ENCODE measurements at regions not wholly inside any gene's neighbourhood (a gene's known extent, or its start where the extent isn't known, plus 50 kb on each side); places are given as distances from the start of the nearest gene placed in this dataset.
A peak's percentile ranks its signal among the peaks of the same experiment; 100 is the strongest.

- no peak for DNase-seq (ENCODE audit: extremely low spot score)
- ChIA-PET CTCF (no interaction called here), POLR2A (no interaction called here)
- no peak for TF ChIP-seq L3MBTL2 (conservative IDR thresholded peaks at IDR 0.05)
- TF ChIP-seq ELF4 (IDR thresholded peaks at IDR 0.05): no peak
- TF ChIP-seq ARNT (IDR thresholded peaks at IDR 0.05): no peak
- TF ChIP-seq HDGF (IDR thresholded peaks at IDR 0.05; ENCODE audit: borderline replicate concordance): no peak
- no peak for TF ChIP-seq FOXK2 (IDR thresholded peaks at IDR 0.05)
- no peak for TF ChIP-seq ZNF384 (IDR thresholded peaks at IDR 0.05)
- TF ChIP-seq, protein P1, sequence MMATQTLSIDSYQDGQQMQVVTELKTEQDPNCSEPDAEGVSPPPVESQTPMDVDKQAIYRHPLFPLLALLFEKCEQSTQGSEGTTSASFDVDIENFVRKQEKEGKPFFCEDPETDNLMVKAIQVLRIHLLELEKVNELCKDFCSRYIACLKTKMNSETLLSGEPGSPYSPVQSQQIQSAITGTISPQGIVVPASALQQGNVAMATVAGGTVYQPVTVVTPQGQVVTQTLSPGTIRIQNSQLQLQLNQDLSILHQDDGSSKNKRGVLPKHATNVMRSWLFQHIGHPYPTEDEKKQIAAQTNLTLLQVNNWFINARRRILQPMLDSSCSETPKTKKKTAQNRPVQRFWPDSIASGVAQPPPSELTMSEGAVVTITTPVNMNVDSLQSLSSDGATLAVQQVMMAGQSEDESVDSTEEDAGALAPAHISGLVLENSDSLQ (IDR thresholded peaks at IDR 0.05): no peak
Observed at GRCh38 chr7:12945901-12946300, 258.5 kb downstream of the ARL4A start.

DNA sequence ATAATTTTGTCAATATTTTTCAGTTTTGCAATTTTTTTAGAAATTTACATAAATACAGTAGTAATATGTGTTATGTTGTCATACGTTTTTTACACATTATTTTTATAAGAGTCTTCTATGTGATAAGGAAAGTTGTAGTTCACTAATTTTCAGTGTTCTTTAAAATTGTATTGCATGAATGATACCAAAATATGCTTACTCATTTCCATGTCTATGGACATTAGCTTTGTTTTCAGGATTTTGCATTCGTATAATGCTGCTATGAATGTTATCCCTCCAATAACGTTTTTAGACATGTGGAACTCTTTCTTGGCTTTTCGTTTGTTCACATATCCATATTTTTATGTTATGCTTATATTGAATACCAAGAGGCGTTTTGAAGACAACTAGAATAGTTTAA lies 260.0 kb downstream of the ARL4A start:
- DNase-seq (ENCODE audit: extremely low spot score): no peak
- ChIA-PET POLR2A (no interaction called here), CTCF (no interaction called here)
- TF ChIP-seq SUZ12 (IDR thresholded peaks at IDR 0.05) (no peak), ELF4 (IDR thresholded peaks at IDR 0.05) (no peak), L3MBTL2 (conservative IDR thresholded peaks at IDR 0.05) (no peak), FOXK2 (IDR thresholded peaks at IDR 0.05) (no peak), ZNF384 (IDR thresholded peaks at IDR 0.05) (no peak), ARNT (IDR thresholded peaks at IDR 0.05) (no peak), NFRKB (IDR thresholded peaks at IDR 0.05) (no peak), LEF1 (IDR thresholded peaks at IDR 0.05; ENCODE audit: borderline replicate concordance) (no peak), HDGF (IDR thresholded peaks at IDR 0.05; ENCODE audit: borderline replicate concordance) (no peak), FOXM1 (IDR thresholded peaks at IDR 0.05; ENCODE audit: borderline replicate concordance) (no peak), BHLHE40 (IDR thresholded peaks at IDR 0.05; ENCODE audit: borderline replicate concordance) (no peak), CTBP1 (IDR thresholded peaks at IDR 0.05; ENCODE audit: borderline replicate concordance) (no peak), SP1 (IDR thresholded peaks at IDR 0.05) (no peak), FOXA1 (IDR thresholded peaks at IDR 0.05) (no peak), TARDBP (IDR thresholded peaks at IDR 0.05) (no peak)
- TF ChIP-seq, protein P1 (IDR thresholded peaks at IDR 0.05): no peak

DNA sequence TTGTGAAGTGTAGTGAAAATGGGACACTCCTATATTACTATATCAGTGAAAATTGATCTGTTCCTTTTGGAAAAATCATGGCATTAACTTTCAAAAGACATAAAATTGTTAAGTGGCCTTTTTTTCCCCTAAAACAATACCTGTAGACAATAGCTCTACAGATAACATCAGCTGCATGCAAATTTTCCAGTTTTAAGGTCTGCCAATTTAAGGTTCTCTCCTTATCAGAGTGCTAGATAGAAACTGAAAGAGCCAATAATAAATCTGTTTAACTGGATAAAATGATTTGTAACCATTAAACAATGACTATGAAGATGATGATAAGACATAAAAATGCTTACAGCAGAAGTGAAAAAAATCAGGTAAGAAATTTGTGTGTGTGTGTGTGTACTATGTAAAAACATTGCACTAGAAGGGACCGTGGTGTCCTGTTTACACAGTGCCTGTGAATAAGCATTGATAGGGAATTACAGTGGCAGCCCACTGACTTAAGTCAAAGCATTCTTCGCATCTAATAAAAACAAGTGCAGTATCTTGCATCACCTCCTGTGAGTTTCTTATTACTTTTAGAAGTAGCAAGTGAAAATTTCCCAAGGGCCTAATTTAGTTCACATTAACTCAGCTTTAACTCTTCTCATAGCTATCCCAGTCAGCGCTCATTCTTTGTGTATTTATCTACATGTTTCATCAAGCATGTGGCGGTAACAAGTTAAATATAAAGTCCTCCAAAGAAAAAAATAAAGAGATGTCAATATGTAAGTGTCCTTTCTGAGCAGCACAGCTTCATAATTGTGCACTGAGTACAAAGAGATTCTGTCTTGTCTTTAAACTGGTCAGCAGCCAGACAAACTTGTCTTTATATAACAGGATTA lies 261.9 kb downstream of the ARL4A start:
- POLR2A ChIA-PET: no interaction called here
- CTCF ChIA-PET: no interaction called here
- DNase-seq (ENCODE audit: extremely low spot score): no peak
- TF ChIP-seq BHLHE40 (IDR thresholded peaks at IDR 0.05; ENCODE audit: borderline replicate concordance) (no peak), ZNF384 (IDR thresholded peaks at IDR 0.05) (no peak), FOXK2 (IDR thresholded peaks at IDR 0.05) (no peak), CTBP1 (IDR thresholded peaks at IDR 0.05; ENCODE audit: borderline replicate concordance) (no peak), SP1 (IDR thresholded peaks at IDR 0.05) (no peak), FOXM1 (IDR thresholded peaks at IDR 0.05; ENCODE audit: borderline replicate concordance) (no peak), L3MBTL2 (conservative IDR thresholded peaks at IDR 0.05) (no peak), TARDBP (IDR thresholded peaks at IDR 0.05) (no peak), LEF1 (IDR thresholded peaks at IDR 0.05; ENCODE audit: borderline replicate concordance) (no peak), NFRKB (IDR thresholded peaks at IDR 0.05) (no peak), ELF4 (IDR thresholded peaks at IDR 0.05) (no peak), SUZ12 (IDR thresholded peaks at IDR 0.05) (no peak), ARNT (IDR thresholded peaks at IDR 0.05) (no peak)
- TF ChIP-seq, protein P1 (IDR thresholded peaks at IDR 0.05): no peak

GRCh38 chr7:12951397-12951801 lies 264.0 kb downstream of the ARL4A start:
- TF ChIP-seq L3MBTL2 (conservative IDR thresholded peaks at IDR 0.05) (no peak), ELF4 (IDR thresholded peaks at IDR 0.05) (no peak), SUZ12 (IDR thresholded peaks at IDR 0.05) (no peak)
- TF ChIP-seq, protein P1 (IDR thresholded peaks at IDR 0.05): peak; percentile 27; the same call in 1 of the 2 replicates
- ChIA-PET POLR2A (no interaction called here), CTCF (no interaction called here)
- DNase-seq (ENCODE audit: extremely low spot score): no peak

DNA sequence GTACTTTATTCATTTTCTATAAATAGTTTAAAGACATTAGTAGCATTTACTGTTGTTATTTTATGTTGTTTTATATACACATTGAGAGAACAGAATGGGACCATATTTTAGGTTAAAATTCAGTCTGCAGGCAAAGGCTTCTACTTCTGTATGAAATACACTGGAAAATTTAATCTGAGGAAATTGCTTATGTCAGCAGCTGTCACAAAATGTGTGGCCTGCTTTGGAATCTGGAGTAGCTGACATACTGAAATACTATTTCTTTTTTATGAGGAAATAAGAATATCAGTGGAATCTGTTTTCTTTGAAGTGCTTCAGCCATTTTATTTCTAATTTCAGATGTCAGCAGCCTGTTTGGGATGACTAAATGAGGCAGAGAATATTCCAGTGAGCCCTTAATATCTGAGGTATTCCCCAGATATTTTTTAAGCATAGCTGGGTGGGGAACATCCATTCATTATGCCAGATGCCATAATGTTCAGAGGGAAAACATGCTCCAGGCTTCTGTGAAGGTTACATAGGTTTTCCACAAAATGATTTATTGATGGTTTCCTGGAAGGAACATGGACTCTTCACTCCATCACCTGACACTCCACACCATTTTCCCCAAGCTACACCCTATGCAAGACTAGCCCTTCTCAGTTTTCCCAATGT lies 267.1 kb downstream of the ARL4A start:
- no peak for TF ChIP-seq FOXA1 (IDR thresholded peaks at IDR 0.05)
- TF ChIP-seq L3MBTL2 (conservative IDR thresholded peaks at IDR 0.05): no peak
- no peak for DNase-seq (ENCODE audit: extremely low spot score)
- CTCF ChIA-PET: no interaction called here
- POLR2A ChIA-PET: no interaction called here

- ChIA-PET POLR2A (no interaction called here), CTCF (interaction anchor here (0.7 kb wide), 1 partner anchor 273 kb away, joined by 3 read pairs; no protein-coding TSS in a partner anchor)
- TF ChIP-seq TARDBP (IDR thresholded peaks at IDR 0.05) (no peak), ELF4 (IDR thresholded peaks at IDR 0.05) (no peak), FOXK2 (IDR thresholded peaks at IDR 0.05) (no peak), FOXA1 (IDR thresholded peaks at IDR 0.05) (no peak), ARNT (IDR thresholded peaks at IDR 0.05) (no peak), SUZ12 (IDR thresholded peaks at IDR 0.05) (no peak), LEF1 (IDR thresholded peaks at IDR 0.05; ENCODE audit: borderline replicate concordance) (no peak), L3MBTL2 (conservative IDR thresholded peaks at IDR 0.05) (no peak), ZNF384 (IDR thresholded peaks at IDR 0.05) (no peak), SP1 (IDR thresholded peaks at IDR 0.05) (no peak), HDGF (IDR thresholded peaks at IDR 0.05; ENCODE audit: borderline replicate concordance) (no peak)
- DNase-seq (ENCODE audit: extremely low spot score): peak; percentile 10
Observed at GRCh38 chr7:12957487-12957886, 270.1 kb downstream of the ARL4A start.

Measured in HEK293T (cell line).